GM23338 (cell line): ENCODE measurements at regions not wholly inside any gene's neighbourhood (a gene's known extent, or its start where the extent isn't known, plus 50 kb on each side); places are given as distances from the start of the nearest gene placed in this dataset.

Source experiments
- CREB1 ChIP-seq: fragments of 250-450 bp; sonication (Bioruptor Pico); IDR thresholded peaks from 2 replicates; pipeline ENCODE4 v1.5.0; 2020; ENCODE audit warnings: low read depth, mild to moderate bottlenecking, moderate library complexity
- CTCF ChIP-seq, 2 experiments: fragments of 200-600 bp in 1 of 2; sonication (generic) in 1 of 2; conservative IDR thresholded peaks; 2 replicates each; pipeline versions ENCODE4 v1.5.1 to v1.6.1; 2016 to 2017; ENCODE audit warnings: antibody characterized with exemption in 2 of 2, low read depth in 2 of 2, mild to moderate bottlenecking in 2 of 2, moderate library complexity in 1 of 2
- EZH2 ChIP-seq: fragments of 200-600 bp; sonication (generic); IDR thresholded peaks from one replicate; pipeline ENCODE4 v1.8.0; 2017; ENCODE audit warnings: antibody characterized with exemption, mild to moderate bottlenecking, low read depth; ENCODE audit not compliant: unreplicated experiment
- EZH2phosphoT487 ChIP-seq: fragments of 200-600 bp; sonication (generic); IDR thresholded peaks from one replicate; pipeline ENCODE4 v1.8.1; 2018; ENCODE audit warnings: antibody characterized with exemption; ENCODE audit not compliant: unreplicated experiment
- NANOG ChIP-seq: IDR thresholded peaks from 2 replicates; pipeline ENCODE4 v1.6.1; 2016; ENCODE audit warnings: antibody characterized with exemption, borderline replicate concordance
- POLR2AphosphoS5 ChIP-seq: IDR thresholded peaks from 2 replicates; pipeline ENCODE4 v1.6.1; 2016; ENCODE audit warnings: antibody characterized with exemption, low read depth
- REST ChIP-seq: IDR thresholded peaks from one replicate; pipeline ENCODE4 v1.6.1; 2018; ENCODE audit warnings: antibody characterized with exemption; ENCODE audit not compliant: unreplicated experiment
- STAT1 ChIP-seq: IDR thresholded peaks from one replicate; pipeline ENCODE4 v1.6.1; 2016; ENCODE audit warnings: antibody characterized with exemption; ENCODE audit not compliant: unreplicated experiment
- ZNF331 ChIP-seq: fragments of 250-450 bp; sonication (Bioruptor Pico); IDR thresholded peaks from 2 replicates; pipeline ENCODE4 v1.5.0; 2020; ENCODE audit warnings: low read depth, mild to moderate bottlenecking, moderate library complexity
- ZNF462 ChIP-seq: fragments of 250-450 bp; sonication (Bioruptor Pico); IDR thresholded peaks from 2 replicates; pipeline ENCODE4 v1.5.0; 2020; ENCODE audit warnings: mild to moderate bottlenecking, moderate library complexity

GRCh38 chr4:136357556-136357955, 1174.7 kb downstream of the PCDH18 start:
- no peak for TF ChIP-seq CTCF (conservative IDR thresholded peaks at IDR 0.05; ENCODE audit: low read depth in 2 of 2)
- TF ChIP-seq ZNF331 (CRISPR knock-in tag): no peak
- TF ChIP-seq REST: no peak
- no peak for TF ChIP-seq STAT1
- TF ChIP-seq EZH2phosphoT487: no peak
- TF ChIP-seq EZH2: no peak
- TF ChIP-seq POLR2AphosphoS5: no peak
- TF ChIP-seq NANOG: no peak
- TF ChIP-seq CREB1 (CRISPR knock-in tag): no peak
- TF ChIP-seq ZNF462 (CRISPR knock-in tag): no peak
